ENCODE measurements at regions not wholly inside any gene's neighbourhood (a gene's known extent, or its start where the extent isn't known, plus 50 kb on each side); places are given as distances from the start of the nearest gene placed in this dataset.

GRCh38 chr20:39190666-39191570 is 228.8 kb downstream of the DHX35 start:
- TF ChIP-seq POLR2A (IDR thresholded peaks at IDR 0.05) (no peak), POLR2AphosphoS5 (IDR thresholded peaks at IDR 0.05) (no peak), CTCF (IDR thresholded peaks at IDR 0.05) (no peak)

Measured in sigmoid colon (tissue), 4 donors.